HEK293T (cell line): ENCODE measurements at regions not wholly inside any gene's neighbourhood (a gene's known extent, or its start where the extent isn't known, plus 50 kb on each side); places are given as distances from the start of the nearest gene placed in this dataset.
"Not testable (repeated sequence)": the region's sequence is repeated elsewhere in the genome, so short reads cannot be mapped to it uniquely, and the experiment has no call there.

Experiments
- ARNT ChIP-seq: fragments of 450-650 bp; IDR thresholded peaks from 2 replicates; pipeline ENCODE4 v1.6.1; 2017; ENCODE audit warnings: mild to moderate bottlenecking
- BHLHE40 ChIP-seq: fragments of 450-650 bp; IDR thresholded peaks from 2 replicates; pipeline ENCODE4 v1.6.1; 2016; ENCODE audit warnings: mild to moderate bottlenecking, moderate library complexity, borderline replicate concordance
- ELF4 ChIP-seq: fragments of 450-650 bp; IDR thresholded peaks from 2 replicates; pipeline ENCODE4 v1.6.1; 2017; ENCODE audit warnings: antibody characterized with exemption
- FOXK2 ChIP-seq: fragments of 450-650 bp; IDR thresholded peaks from 2 replicates; pipeline ENCODE4 v1.6.1; 2016; ENCODE audit warnings: mild to moderate bottlenecking
- SP1 ChIP-seq: fragments of 450-650 bp; IDR thresholded peaks from 2 replicates; pipeline ENCODE4 v1.6.1; 2017
- SUZ12 ChIP-seq: fragments of 450-650 bp; IDR thresholded peaks from 2 replicates; pipeline ENCODE4 v1.6.1; 2016; ENCODE audit warnings: mild to moderate bottlenecking
- ZNF384 ChIP-seq: fragments of 450-650 bp; IDR thresholded peaks from 2 replicates; pipeline ENCODE4 v1.6.1; 2016
- TF ChIP-seq, protein P1 (sequence below): fragments of 450-650 bp; IDR thresholded peaks from 2 replicates; pipeline ENCODE4 v1.6.1; 2016

DNA sequence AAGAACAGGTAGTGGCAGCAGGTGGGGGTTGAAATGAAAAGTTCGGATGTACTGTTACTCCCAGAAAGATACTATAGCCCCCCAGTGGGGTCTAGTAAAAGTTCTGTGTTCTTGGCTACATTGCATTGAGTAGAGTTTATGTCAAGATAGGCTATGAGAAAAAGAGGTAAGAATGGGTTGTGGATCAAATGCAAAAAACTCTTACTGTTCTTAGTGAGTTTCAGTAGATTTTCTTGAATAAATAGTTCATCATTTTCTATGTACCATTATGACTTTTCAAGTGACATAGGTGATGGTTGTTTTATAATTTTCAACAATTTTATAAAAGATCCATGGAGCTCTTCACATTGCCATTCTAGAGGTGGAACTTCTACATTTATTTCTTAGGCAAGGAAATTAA lies 165.4 kb downstream of the USP22 start:
- TF ChIP-seq ZNF384, ELF4, BHLHE40, SUZ12, FOXK2, SP1, ARNT: not testable (repeated sequence)
- TF ChIP-seq, protein P1, sequence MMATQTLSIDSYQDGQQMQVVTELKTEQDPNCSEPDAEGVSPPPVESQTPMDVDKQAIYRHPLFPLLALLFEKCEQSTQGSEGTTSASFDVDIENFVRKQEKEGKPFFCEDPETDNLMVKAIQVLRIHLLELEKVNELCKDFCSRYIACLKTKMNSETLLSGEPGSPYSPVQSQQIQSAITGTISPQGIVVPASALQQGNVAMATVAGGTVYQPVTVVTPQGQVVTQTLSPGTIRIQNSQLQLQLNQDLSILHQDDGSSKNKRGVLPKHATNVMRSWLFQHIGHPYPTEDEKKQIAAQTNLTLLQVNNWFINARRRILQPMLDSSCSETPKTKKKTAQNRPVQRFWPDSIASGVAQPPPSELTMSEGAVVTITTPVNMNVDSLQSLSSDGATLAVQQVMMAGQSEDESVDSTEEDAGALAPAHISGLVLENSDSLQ: not testable (repeated sequence)
